Panc1 (cell line): ENCODE measurements at regions not wholly inside any gene's neighbourhood (a gene's known extent, or its start where the extent isn't known, plus 50 kb on each side); places are given as distances from the start of the nearest gene placed in this dataset.

Experiments
- ATAC-seq: fragments of 200-7000 bp; cut with Tn5 transposase; 2 replicates; pipeline ENCODE4 v1.9.1; 2020; ENCODE audit warnings: mild to moderate bottlenecking, moderate library complexity
- BruUV-seq: library from RNA; stranded (reverse); fragments of 400-500 nt; replicated peaks from 2 replicates; lab custom pipeline; 2021; lab: Mats Ljungman, UMichigan
- CTCF ChIA-PET: fragments of 300-600 bp; sonication (Branson Sonifier 250); formaldehyde crosslinking; loops from one replicate; lab custom pipeline; 2022; ENCODE audit warnings: antibody characterized with exemption; lab: Charles Lee
- POLR2A ChIA-PET: fragments of 300-600 bp; sonication (Branson Sonifier 250); formaldehyde crosslinking; loops from one replicate; lab custom pipeline; 2022; ENCODE audit warnings: antibody characterized with exemption; lab: Charles Lee
- DNase-seq: peaks from one replicate; pipeline ENCODE4 v3.0.0-alpha.2; 2010; ENCODE audit warnings: low read depth, low spot score
- H3K27ac ChIP-seq: 2 replicates; pipeline ENCODE4 v1.5.1; 2011; ENCODE audit warnings: mild to moderate bottlenecking, low read length, inconsistent platforms
- H3K27me3 ChIP-seq: fragments of 200-500 bp; sonication (Bioruptor generic); 2 replicates; pipeline ENCODE4 v1.6.0; 2014; ENCODE audit warnings: low read length, inconsistent platforms; ENCODE audit not compliant: control insufficient read depth, insufficient read depth
- H3K36me3 ChIP-seq: fragments of 200-500 bp; sonication (Bioruptor generic); 2 replicates; pipeline ENCODE4 v1.5.1; 2014; ENCODE audit warnings: inconsistent platforms, mild to moderate bottlenecking, low read length, moderate library complexity; ENCODE audit not compliant: control insufficient read depth, insufficient read depth
- H3K4me1 ChIP-seq: 2 replicates; pipeline ENCODE4 v1.5.1; 2011; ENCODE audit warnings: inconsistent platforms, mild to moderate bottlenecking, low read length, moderate library complexity; ENCODE audit not compliant: control insufficient read depth, insufficient read depth
- H3K4me3 ChIP-seq, 2 experiments: 2 replicates each; pipeline ENCODE4 v1.5.1; 2011 to 2012; ENCODE audit warnings: low read depth in 2 of 2, low read length in 2 of 2, mild to moderate bottlenecking in 2 of 2, inconsistent platforms in 1 of 2, moderate library complexity in 1 of 2
- H3K9me3 ChIP-seq: fragments of 200-500 bp; sonication (Bioruptor generic); 2 replicates; pipeline ENCODE4 v1.5.1; 2014; ENCODE audit warnings: low read depth, mild to moderate bottlenecking, inconsistent platforms, low read length, moderate library complexity; ENCODE audit not compliant: control insufficient read depth, insufficient read depth
- CTCF ChIP-seq: fragments of 450-650 bp; IDR thresholded peaks from 2 replicates; pipeline ENCODE4 v1.5.1; 2017; ENCODE audit warnings: mild to moderate bottlenecking
- POLR2AphosphoS5 ChIP-seq: IDR thresholded peaks from 2 replicates; pipeline ENCODE4 v1.6.1; 2012; ENCODE audit warnings: mild to moderate bottlenecking, low read depth, low read length, moderate library complexity
- REST ChIP-seq, 2 experiments: IDR thresholded peaks; 2 replicates each; pipeline ENCODE4 v1.6.1; 2011 to 2012; ENCODE audit warnings: low read depth in 2 of 2, control low read depth in 1 of 2, low read length in 1 of 2, mild to moderate bottlenecking in 1 of 2, moderate library complexity in 1 of 2; ENCODE audit not compliant: insufficient read depth in 1 of 2
- SIN3A ChIP-seq: IDR thresholded peaks from 2 replicates; pipeline ENCODE4 v1.6.1; 2012; ENCODE audit warnings: low read depth, mild to moderate bottlenecking, low read length, moderate library complexity, borderline replicate concordance; ENCODE audit not compliant: insufficient read depth
- TCF7L2 ChIP-seq: IDR thresholded peaks from 2 replicates; pipeline ENCODE4 v1.6.1; 2011; ENCODE audit warnings: mild to moderate bottlenecking, low read depth, low read length, inconsistent platforms
- in situ Hi-C: cut with HindIII; loops from 2 replicates; pipeline ENCODE4 v1.10.0; 2016; ENCODE audit warnings: low sequenced_read_pairs, low pct_unique_long_range_greater_than_20kb
- intact Hi-C: fragments of 100-400 bp; cut with micrococcal nuclease; formaldehyde crosslinking; loops from one replicate; pipeline ENCODE4 v1.10.0; 2022; ENCODE audit not compliant: unreplicated experiment

GRCh38 chr2:236853585-236854051 is 232.1 kb upstream of the COPS8 start:
- no peaks in the 10 kb centered on the region for H3K9me3 ChIP-seq
- H3K36me3 ChIP-seq, result no peaks in the 10 kb centered on the region
- H3K4me3 ChIP-seq, result no peak overlapping the region
- DNase-seq (no peak), ATAC-seq (no peak)
- TF ChIP-seq POLR2AphosphoS5 (no peak), TCF7L2 (no peak), REST (IDR thresholded peaks at IDR 0.05; ENCODE audit: insufficient read depth in 1 of 2, low read depth in 2 of 2, low read length in 1 of 2) (no peak), SIN3A (no peak), CTCF (no peak)
- in situ Hi-C loops, result no loop called here
- no peaks in the 10 kb centered on the region; the same call in 1 of the 2 replicates for H3K27me3 ChIP-seq
- ChIA-PET CTCF (no interaction called here), POLR2A (no interaction called here)
- no TSS peak for BruUV-seq
- H3K4me1 ChIP-seq, result no peaks in the 10 kb centered on the region
- no peak overlapping the region for H3K27ac ChIP-seq
- intact Hi-C loops, result no loop called here

GRCh38 chr2:236855176-236855865 is 230.4 kb upstream of the COPS8 start:
- no peaks in the 10 kb centered on the region for H3K9me3 ChIP-seq
- in situ Hi-C loops (no loop called here), intact Hi-C loops (no loop called here)
- H3K27me3 ChIP-seq, result no peaks in the 10 kb centered on the region; the same call in 1 of the 2 replicates
- ATAC-seq (no peak), DNase-seq (no peak)
- no TSS peak for BruUV-seq
- POLR2A ChIA-PET, result no interaction called here
- no peaks in the 10 kb centered on the region for H3K36me3 ChIP-seq
- TF ChIP-seq POLR2AphosphoS5 (no peak), TCF7L2 (no peak), SIN3A (no peak), CTCF (no peak), REST (IDR thresholded peaks at IDR 0.05; ENCODE audit: insufficient read depth in 1 of 2, low read depth in 2 of 2, low read length in 1 of 2) (no peak)
- CTCF ChIA-PET, result no interaction called here
- no peak overlapping the region for H3K4me3 ChIP-seq
- H3K4me1 ChIP-seq, result no peaks in the 10 kb centered on the region
- H3K27ac ChIP-seq, result no peak overlapping the region
